Fibroblast of skin of abdomen (primary cell): ENCODE measurements at regions not wholly inside any gene's neighbourhood (a gene's known extent, or its start where the extent isn't known, plus 50 kb on each side); places are given as distances from the start of the nearest gene placed in this dataset.

Experiments
- DNase-seq: peaks from one replicate; pipeline ENCODE4 v3.0.0-alpha.2; 2013

DNA sequence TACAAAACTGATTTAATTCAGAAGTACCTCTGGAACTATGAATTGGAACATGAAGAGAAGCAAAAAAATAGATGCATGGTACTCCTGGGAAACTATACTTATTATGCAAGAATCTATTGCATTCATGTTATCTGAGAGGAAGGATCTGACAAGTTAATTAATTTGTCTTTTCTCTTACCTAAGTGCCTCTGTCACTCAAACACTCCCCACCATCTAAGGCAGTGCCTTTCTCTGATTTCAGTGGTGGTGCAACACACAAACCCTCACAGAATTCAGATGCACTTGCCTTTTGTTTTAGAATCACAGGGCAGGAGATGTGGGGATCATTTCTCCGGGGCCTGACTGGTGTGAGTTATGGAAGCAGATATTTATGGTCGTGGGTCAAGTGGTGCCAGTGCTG, 52.5 kb upstream of the C9orf72 start:
- no peak for DNase-seq

GRCh38 chr9:27626244-27627187, 53.2 kb upstream of the C9orf72 start:
- no peak for DNase-seq

DNA sequence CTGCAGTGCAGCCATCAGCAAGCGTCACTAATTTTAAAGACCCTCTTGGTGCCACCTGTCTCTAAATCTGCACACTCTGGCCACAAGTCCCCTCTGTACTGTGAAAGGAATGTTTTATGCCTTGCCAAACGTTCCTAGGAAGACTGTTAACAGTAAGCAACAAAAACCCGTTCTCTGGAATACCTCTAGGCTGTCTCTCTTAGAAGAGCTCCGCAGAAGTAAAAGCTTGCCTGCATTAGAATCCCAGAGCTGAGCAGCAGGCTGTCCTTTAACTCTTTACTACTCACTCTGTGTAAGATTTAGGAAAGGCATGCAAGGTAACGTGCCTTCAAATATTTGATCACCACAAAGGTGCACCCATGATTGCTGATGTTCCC, 53.9 kb upstream of the C9orf72 start:
- no peak for DNase-seq

GRCh38 chr9:27628311-27628710, 55.0 kb upstream of the C9orf72 start:
- DNase-seq: no peak

- DNase-seq: no peak
These were observed 56.1 kb upstream of the C9orf72 start for GRCh38 chr9:27629425-27629824.

GRCh38 chr9:27632254-27632653, 59.0 kb upstream of the C9orf72 start:
- no peak for DNase-seq

- no peak for DNase-seq
These were observed 60.5 kb upstream of the C9orf72 start for GRCh38 chr9:27633764-27634163.

DNA sequence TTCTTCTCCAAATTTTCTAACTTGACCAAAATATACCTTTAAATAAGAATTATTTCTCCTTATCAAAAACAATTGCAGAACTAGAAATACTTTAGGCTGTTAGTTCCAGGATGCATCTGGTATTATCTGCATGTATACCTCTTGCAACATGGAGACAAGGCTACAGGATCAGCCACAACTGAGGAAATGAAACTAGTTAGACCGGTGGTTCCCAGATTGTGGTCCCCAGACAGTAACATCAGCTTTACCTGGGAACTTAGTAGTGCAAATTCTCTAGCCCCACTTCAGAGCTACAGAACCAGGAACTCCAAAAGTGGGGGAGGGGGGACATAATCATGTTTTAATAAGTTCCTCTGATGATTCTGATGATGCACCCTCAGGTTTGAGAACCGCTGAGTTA, 61.6 kb upstream of the C9orf72 start:
- no peak for DNase-seq

- no peak for DNase-seq
These were observed 65.4 kb upstream of the C9orf72 start for GRCh38 chr9:27638716-27639115.

DNA sequence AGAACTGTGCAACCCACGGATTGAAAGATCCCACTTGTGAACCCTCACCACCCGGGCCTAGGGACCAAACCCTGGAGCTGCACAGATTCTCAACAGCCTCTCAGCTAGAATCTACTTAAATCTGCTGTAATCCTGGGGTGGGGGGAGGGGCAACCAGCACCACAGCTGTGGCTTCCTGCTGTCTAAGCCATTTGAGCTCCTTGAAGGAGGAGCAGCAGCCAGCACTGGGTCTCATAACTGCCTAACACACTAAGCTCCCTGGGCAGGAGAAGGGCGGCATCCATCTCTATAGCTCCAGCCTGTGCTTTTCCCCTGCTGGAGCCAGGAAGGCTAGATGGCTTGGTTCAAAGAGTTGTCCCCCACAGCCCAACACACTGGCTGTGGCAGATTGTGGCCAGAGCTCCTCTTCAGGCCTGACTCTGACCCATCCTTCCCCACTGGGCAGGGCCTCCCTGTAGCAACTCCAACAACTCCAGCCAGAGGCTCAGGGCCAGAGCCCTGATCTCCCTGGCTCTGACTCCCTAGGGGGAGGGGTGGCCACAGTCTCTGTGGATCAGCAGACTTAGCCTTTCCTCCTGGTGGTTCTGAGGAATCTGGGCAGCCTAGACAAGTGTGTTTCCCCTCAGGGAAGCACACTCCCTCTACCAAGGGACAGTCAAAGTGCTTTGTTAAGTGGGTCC, 72.0 kb upstream of the C9orf72 start:
- DNase-seq: no peak

DNA sequence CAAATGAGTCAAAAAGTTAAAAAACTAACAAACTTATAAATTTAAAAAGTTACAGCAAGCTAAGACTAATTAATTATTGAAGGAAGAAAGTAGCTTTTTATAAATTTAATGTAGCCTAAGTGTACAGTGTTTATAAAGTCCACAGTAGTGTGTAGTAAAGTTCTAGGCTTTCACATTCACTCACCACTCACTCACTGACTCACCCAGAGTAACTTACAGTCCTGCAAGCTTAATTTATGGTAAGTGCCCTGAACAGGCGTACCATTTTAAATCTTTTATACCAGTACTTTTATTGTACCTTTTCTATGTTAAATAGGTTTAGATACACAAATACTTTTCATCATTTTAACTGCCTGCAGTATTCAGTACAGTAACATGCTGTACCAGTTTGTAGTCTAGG, 80.0 kb upstream of the C9orf72 start:
- no peak for DNase-seq

- no peak for DNase-seq
These were observed 80.7 kb upstream of the C9orf72 start for GRCh38 chr9:27653957-27654356.

DNA sequence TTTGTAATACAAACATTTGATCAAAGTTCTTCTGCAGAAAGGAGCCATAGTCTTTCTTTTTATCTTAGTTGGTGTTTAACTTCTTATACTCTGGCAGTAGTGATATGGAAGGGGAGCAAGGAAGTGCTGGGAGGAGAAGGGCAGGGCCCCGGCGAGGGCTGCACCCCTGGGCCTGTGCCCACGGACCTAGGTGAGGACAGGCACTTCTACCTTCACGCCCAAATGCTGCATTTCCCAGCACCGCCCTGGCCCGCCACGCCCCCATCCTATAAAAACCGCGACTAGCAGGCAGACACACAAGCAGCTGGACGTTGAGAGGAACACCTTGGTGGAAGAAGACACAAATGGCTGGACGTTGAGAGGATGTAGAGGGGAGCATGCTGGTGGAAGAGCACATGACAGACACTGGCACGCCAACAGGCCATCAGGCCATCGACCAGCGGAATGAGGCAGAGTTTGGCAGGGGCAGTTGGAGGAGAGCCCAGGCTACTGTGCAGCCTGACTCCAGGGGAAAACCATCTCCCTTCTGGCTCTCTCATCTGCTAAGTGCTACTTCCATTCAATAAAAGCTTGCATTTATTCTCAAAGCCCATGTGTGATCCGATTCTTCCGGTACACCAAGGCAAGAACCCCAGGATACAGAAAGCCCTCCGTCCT, 81.5 kb upstream of the C9orf72 start:
- no peak for DNase-seq

DNA sequence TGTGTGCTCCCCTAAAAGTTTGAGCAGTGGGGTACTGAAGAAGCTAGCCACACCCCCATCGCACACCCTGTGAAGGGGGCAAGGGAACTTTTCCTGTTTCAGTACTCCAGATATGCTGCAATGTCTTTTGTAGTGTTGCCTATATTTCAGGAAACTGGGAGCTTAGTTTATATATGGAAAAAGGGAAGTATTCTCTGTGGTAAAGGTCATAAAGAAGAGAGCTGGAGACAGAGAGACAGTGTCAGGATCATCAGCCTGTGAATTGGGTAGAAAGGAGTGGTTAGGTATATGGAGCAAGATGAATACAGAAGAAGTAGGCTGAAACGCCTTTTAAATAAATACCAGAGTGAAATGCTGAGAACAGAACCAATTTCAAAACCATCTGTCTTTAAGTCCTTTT, 82.2 kb upstream of the C9orf72 start:
- no peak for DNase-seq

DNA sequence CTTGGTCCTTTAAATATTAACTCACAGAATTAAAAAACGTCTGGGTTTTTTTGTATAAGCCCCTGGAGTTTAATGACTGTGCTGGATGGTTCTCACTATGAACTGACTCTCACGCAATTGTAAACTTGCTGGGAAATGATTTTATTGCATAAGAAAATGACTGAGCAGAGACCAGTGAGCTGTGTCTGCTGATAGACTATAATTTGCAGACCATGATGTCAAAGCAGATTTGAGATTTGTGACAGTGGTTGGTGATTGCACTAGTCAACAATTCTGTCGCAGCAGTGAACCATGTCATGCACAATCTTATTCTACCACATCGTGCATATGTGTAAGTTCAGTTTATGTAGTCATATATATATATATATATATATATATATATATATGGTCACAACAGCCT, 85.7 kb upstream of the C9orf72 start:
- DNase-seq: no peak

GRCh38 chr9:27659571-27659970, 86.3 kb upstream of the C9orf72 start:
- DNase-seq: no peak

GRCh38 chr9:27660148-27660547, 86.9 kb upstream of the C9orf72 start:
- no peak for DNase-seq

DNA sequence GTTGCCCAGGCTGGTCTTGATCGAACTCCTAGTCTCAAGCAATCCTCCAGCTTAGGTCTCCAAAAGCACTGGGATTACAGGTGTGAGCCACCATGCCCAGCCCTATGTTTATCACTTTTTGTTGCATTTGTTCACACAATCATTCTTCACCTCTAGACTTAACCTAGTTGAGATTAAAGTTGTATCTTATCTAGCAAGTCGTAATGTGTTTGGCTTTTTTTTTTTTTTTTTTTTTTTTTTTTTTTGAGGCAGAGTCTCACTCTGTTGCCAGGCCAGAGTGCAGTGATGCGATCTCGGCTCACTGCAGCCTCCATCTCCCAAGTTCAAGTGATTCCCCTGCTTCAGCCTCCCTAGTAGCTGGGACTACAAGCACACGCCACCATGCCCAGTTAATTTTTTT, 90.2 kb upstream of the C9orf72 start:
- no peak for DNase-seq

GRCh38 chr9:27664121-27664779, 91.0 kb upstream of the C9orf72 start:
- DNase-seq: no peak

- no peak for DNase-seq
These were observed 91.9 kb upstream of the C9orf72 start for GRCh38 chr9:27665136-27665535.

DNA sequence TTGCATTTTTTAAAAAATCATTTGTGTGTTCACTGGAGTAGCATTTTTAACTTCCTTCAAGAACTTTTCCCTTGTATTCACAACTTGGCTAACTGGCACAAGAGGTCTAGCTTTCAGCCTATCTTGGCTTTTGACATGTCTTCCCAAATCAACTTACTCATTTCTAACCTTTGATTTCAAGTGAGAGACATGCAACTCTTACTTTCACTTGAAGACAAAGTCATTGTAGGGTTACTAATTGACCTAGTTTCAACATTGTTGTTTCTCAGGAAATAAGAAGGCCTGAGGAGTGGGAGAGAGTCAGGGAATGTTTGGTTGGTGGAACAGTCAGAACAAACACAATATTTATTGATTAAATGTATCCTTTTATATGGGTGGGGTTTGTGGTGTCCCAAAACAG, 95.0 kb upstream of the C9orf72 start:
- no peak for DNase-seq

DNA sequence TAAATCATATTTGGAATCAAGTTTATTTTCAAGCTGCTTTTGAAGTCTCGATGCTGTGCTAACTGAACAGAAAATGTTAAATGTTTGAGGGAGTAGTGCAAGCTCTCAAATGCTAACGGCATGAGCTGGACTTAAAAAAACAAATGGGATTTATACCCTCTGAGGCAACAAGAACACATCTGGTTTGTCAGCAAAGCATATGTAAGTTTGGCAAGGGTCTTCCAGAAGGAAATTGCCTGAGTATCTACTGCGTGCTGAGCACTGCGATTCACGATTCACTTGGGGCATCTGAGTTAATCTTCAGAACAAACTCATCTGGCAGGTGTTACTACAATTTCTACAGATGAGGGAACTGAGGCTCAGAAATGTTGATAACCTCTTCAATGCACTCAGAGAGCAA, 98.4 kb upstream of the C9orf72 start:
- DNase-seq: peak; percentile 5

DNA sequence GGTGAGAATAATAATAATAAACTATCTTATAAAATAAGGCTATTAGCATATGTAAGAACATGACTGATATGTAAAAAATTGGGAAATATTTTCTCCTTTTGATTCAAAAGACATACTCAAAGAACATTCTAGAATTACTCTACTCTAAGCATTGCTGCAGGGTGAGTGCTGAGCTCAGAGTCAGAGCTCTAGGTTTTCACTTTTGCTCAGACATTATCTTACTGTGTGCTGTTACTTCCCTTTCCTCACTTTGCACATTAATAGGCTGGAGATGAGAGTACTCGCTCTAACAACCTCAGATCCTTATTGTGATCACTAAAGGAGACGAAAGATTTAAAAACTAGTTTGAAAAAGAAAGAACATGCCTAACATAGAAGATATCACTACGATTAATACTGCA, 99.4 kb upstream of the C9orf72 start:
- DNase-seq: no peak
